MM.1S (cell line): ENCODE measurements at regions not wholly inside any gene's neighbourhood (a gene's known extent, or its start where the extent isn't known, plus 50 kb on each side); places are given as distances from the start of the nearest gene placed in this dataset.

ENCODE experiments used
- EZH2 ChIP-seq: fragments of 300-600 bp; sonication (generic); optimal IDR thresholded peaks from 2 replicates; pipeline ENCODE3; 2017; ENCODE audit warnings: low read depth, mild to moderate bottlenecking, antibody characterized with exemption, low read length, mixed read lengths
- EZH2phosphoT487 ChIP-seq: fragments of 300-600 bp; sonication (generic); IDR thresholded peaks from 2 replicates; pipeline ENCODE4 v1.6.1; 2018; ENCODE audit warnings: antibody characterized with exemption, low read length
- TF ChIP-seq, protein P1 (sequence below): fragments of 300-600 bp; sonication (generic); IDR thresholded peaks from 2 replicates; pipeline ENCODE4 v1.5.1; 2016; ENCODE audit warnings: antibody characterized with exemption, low read length, mixed read lengths

- TF ChIP-seq, protein P1, sequence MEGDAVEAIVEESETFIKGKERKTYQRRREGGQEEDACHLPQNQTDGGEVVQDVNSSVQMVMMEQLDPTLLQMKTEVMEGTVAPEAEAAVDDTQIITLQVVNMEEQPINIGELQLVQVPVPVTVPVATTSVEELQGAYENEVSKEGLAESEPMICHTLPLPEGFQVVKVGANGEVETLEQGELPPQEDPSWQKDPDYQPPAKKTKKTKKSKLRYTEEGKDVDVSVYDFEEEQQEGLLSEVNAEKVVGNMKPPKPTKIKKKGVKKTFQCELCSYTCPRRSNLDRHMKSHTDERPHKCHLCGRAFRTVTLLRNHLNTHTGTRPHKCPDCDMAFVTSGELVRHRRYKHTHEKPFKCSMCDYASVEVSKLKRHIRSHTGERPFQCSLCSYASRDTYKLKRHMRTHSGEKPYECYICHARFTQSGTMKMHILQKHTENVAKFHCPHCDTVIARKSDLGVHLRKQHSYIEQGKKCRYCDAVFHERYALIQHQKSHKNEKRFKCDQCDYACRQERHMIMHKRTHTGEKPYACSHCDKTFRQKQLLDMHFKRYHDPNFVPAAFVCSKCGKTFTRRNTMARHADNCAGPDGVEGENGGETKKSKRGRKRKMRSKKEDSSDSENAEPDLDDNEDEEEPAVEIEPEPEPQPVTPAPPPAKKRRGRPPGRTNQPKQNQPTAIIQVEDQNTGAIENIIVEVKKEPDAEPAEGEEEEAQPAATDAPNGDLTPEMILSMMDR = no peak
- TF ChIP-seq EZH2 (no peak), EZH2phosphoT487 (no peak)
Measured at GRCh38 chr7:20561466-20561865, 54.0 kb upstream of the ABCB5 start.
